ENCODE measurements at regions not wholly inside any gene's neighbourhood (a gene's known extent, or its start where the extent isn't known, plus 50 kb on each side); places are given as distances from the start of the nearest gene placed in this dataset.

DNA sequence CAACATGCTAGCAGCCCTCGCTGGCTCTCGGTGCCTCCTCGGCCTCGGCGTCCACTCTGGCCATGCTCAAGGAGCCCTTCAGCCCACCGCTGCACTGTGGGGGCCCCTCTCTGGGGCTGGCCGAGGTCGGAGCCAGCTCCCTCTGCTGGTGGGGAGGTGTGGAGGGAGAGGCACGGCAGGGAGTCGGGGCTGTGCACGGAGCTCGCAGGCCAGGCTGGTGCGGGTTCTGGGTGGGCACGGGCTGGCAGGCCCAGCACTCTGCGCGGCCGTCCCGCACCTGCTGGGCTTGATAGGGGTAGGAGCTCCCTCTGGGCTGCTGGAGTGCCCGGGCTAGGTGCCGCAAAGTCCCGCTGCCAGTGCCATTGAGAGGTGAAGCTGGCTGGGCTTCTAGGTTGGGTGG lies 251.0 kb downstream of the SQOR start:
- FAIRE-seq (no peak), DNase-seq (peak in 1 of 5 donors; percentile 55)
- H3K9me3 ChIP-seq (ENCODE audit: control insufficient read depth in 2 of 3, insufficient read depth in 1 of 3, low read length in 3 of 3), result no peaks in the 10 kb centered on the region
- H3K9ac ChIP-seq (ENCODE audit: low read length in 3 of 3), result no peak overlapping the region
- no peak overlapping the region for H3K27ac ChIP-seq (ENCODE audit: low read depth in 2 of 2, low read length in 2 of 2)
- H3K36me3 ChIP-seq (ENCODE audit: control insufficient read depth in 2 of 3, insufficient read depth in 3 of 3, low read length in 3 of 3), result no peaks in the 10 kb centered on the region
- peaks cover 0 to 2% (median 1%) of the 10 kb centered on the region in 3 donors for H3K4me1 ChIP-seq (ENCODE audit: control insufficient read depth in 2 of 3, insufficient read depth in 2 of 3, low read depth in 1 of 3, low read length in 3 of 3)
- no peak overlapping the region for H3K4me3 ChIP-seq (ENCODE audit: low read length in 3 of 3)
- H3K27me3 ChIP-seq (ENCODE audit: control insufficient read depth, insufficient read depth, low read length), result no peaks in the 10 kb centered on the region
- intact Hi-C loops (cut with DNase I), result no loop called here
- TF ChIP-seq, protein P1, sequence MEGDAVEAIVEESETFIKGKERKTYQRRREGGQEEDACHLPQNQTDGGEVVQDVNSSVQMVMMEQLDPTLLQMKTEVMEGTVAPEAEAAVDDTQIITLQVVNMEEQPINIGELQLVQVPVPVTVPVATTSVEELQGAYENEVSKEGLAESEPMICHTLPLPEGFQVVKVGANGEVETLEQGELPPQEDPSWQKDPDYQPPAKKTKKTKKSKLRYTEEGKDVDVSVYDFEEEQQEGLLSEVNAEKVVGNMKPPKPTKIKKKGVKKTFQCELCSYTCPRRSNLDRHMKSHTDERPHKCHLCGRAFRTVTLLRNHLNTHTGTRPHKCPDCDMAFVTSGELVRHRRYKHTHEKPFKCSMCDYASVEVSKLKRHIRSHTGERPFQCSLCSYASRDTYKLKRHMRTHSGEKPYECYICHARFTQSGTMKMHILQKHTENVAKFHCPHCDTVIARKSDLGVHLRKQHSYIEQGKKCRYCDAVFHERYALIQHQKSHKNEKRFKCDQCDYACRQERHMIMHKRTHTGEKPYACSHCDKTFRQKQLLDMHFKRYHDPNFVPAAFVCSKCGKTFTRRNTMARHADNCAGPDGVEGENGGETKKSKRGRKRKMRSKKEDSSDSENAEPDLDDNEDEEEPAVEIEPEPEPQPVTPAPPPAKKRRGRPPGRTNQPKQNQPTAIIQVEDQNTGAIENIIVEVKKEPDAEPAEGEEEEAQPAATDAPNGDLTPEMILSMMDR (IDR thresholded peaks at IDR 0.05; ENCODE audit: borderline replicate concordance, extremely low read depth, insufficient read depth), result no peak

GRCh38 chr15:45891766-45892165 lies 256.9 kb downstream of the SQOR start:
- Histone ChIP-seq H3K27me3 (ENCODE audit: control insufficient read depth, insufficient read depth, low read length) (no peaks in the 10 kb centered on the region), H3K4me3 (ENCODE audit: low read length in 3 of 3) (no peak overlapping the region), H3K9me3 (ENCODE audit: control insufficient read depth in 2 of 3, insufficient read depth in 1 of 3, low read length in 3 of 3) (no peaks in the 10 kb centered on the region), H3K4me1 (ENCODE audit: control insufficient read depth in 2 of 3, insufficient read depth in 2 of 3, low read depth in 1 of 3, low read length in 3 of 3) (peaks cover 0 to 10% (median 0%) of the 10 kb centered on the region in 3 donors), H3K27ac (ENCODE audit: low read depth in 2 of 2, low read length in 2 of 2) (no peak overlapping the region), H3K9ac (ENCODE audit: low read length in 3 of 3) (no peak overlapping the region), H3K36me3 (ENCODE audit: control insufficient read depth in 2 of 3, insufficient read depth in 3 of 3, low read length in 3 of 3) (no peaks in the 10 kb centered on the region)
- no peak for FAIRE-seq
- intact Hi-C loops (cut with DNase I), result no loop called here
- DNase-seq, result peak in 2 of 5 donors; percentile 2 to 54
- TF ChIP-seq, protein P1 (IDR thresholded peaks at IDR 0.05; ENCODE audit: borderline replicate concordance, extremely low read depth, insufficient read depth), result no peak

GRCh38 chr15:45892182-45892581 lies 257.4 kb downstream of the SQOR start:
- Histone ChIP-seq H3K4me3 (ENCODE audit: low read length in 3 of 3) (no peak overlapping the region), H3K27me3 (ENCODE audit: control insufficient read depth, insufficient read depth, low read length) (no peaks in the 10 kb centered on the region), H3K36me3 (ENCODE audit: control insufficient read depth in 2 of 3, insufficient read depth in 3 of 3, low read length in 3 of 3) (no peaks in the 10 kb centered on the region), H3K9ac (ENCODE audit: low read length in 3 of 3) (no peak overlapping the region), H3K9me3 (ENCODE audit: control insufficient read depth in 2 of 3, insufficient read depth in 1 of 3, low read length in 3 of 3) (no peaks in the 10 kb centered on the region), H3K4me1 (ENCODE audit: control insufficient read depth in 2 of 3, insufficient read depth in 2 of 3, low read depth in 1 of 3, low read length in 3 of 3) (peaks cover 0 to 10% (median 0%) of the 10 kb centered on the region in 3 donors), H3K27ac (ENCODE audit: low read depth in 2 of 2, low read length in 2 of 2) (peak overlapping the region; percentile 9 to 51)
- intact Hi-C loops (cut with DNase I), result no loop called here
- FAIRE-seq (no peak), DNase-seq (no peak)
- TF ChIP-seq, protein P1 (IDR thresholded peaks at IDR 0.05; ENCODE audit: borderline replicate concordance, extremely low read depth, insufficient read depth), result no peak

- TF ChIP-seq, protein P1 (IDR thresholded peaks at IDR 0.05; ENCODE audit: borderline replicate concordance, extremely low read depth, insufficient read depth), result no peak
Observed at GRCh38 chr15:45903283-45903682, 268.5 kb downstream of the SQOR start.

More at GRCh38 chr15:45903283-45903682, 268.5 kb downstream of the SQOR start:
- DNase-seq (no peak), FAIRE-seq (no peak)
- intact Hi-C loops (cut with DNase I), result no loop called here
- Histone ChIP-seq H3K4me3 (ENCODE audit: low read length in 3 of 3) (no peak overlapping the region), H3K36me3 (ENCODE audit: control insufficient read depth in 2 of 3, insufficient read depth in 3 of 3, low read length in 3 of 3) (no peaks in the 10 kb centered on the region), H3K27ac (ENCODE audit: low read depth in 2 of 2, low read length in 2 of 2) (no peak overlapping the region), H3K4me1 (ENCODE audit: control insufficient read depth in 2 of 3, insufficient read depth in 2 of 3, low read depth in 1 of 3, low read length in 3 of 3) (no peaks in the 10 kb centered on the region), H3K9ac (ENCODE audit: low read length in 3 of 3) (no peak overlapping the region), H3K27me3 (ENCODE audit: control insufficient read depth, insufficient read depth, low read length) (no peaks in the 10 kb centered on the region), H3K9me3 (ENCODE audit: control insufficient read depth in 2 of 3, insufficient read depth in 1 of 3, low read length in 3 of 3) (no peaks in the 10 kb centered on the region)
